ENCODE measurements at regions not wholly inside any gene's neighbourhood (a gene's known extent, or its start where the extent isn't known, plus 50 kb on each side); places are given as distances from the start of the nearest gene placed in this dataset.

DNA sequence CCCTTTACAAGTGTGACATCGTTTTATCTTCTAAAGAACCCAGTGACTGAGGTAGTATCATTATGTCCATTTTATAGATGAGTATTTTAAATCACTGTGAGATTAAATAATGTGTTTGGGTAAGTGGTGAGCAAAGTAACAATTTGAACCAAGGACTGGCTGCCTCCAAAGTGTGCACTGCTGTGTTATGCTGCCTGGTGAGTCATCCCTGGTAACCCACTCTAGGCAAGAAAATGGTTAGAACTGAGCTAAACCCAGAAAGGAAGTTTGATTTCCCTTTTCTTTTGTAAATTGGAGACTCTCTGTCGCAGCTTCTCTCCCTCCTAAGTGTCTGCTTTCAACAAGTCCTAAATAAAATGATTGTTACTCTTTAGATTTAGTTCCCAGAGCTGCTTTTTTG lies 342.8 kb upstream of the KAZN start:
- TF ChIP-seq, protein P1, sequence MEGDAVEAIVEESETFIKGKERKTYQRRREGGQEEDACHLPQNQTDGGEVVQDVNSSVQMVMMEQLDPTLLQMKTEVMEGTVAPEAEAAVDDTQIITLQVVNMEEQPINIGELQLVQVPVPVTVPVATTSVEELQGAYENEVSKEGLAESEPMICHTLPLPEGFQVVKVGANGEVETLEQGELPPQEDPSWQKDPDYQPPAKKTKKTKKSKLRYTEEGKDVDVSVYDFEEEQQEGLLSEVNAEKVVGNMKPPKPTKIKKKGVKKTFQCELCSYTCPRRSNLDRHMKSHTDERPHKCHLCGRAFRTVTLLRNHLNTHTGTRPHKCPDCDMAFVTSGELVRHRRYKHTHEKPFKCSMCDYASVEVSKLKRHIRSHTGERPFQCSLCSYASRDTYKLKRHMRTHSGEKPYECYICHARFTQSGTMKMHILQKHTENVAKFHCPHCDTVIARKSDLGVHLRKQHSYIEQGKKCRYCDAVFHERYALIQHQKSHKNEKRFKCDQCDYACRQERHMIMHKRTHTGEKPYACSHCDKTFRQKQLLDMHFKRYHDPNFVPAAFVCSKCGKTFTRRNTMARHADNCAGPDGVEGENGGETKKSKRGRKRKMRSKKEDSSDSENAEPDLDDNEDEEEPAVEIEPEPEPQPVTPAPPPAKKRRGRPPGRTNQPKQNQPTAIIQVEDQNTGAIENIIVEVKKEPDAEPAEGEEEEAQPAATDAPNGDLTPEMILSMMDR (IDR thresholded peaks at IDR 0.05) = no peak
- no peak for TF ChIP-seq EZH2 (IDR thresholded peaks at IDR 0.05; ENCODE audit: borderline replicate concordance, insufficient read depth, low read depth, low read length, poor library complexity, severe bottlenecking)

Data from B cell (primary cell).